ENCODE measurements at regions not wholly inside any gene's neighbourhood (a gene's known extent, or its start where the extent isn't known, plus 50 kb on each side); places are given as distances from the start of the nearest gene placed in this dataset.

DNA sequence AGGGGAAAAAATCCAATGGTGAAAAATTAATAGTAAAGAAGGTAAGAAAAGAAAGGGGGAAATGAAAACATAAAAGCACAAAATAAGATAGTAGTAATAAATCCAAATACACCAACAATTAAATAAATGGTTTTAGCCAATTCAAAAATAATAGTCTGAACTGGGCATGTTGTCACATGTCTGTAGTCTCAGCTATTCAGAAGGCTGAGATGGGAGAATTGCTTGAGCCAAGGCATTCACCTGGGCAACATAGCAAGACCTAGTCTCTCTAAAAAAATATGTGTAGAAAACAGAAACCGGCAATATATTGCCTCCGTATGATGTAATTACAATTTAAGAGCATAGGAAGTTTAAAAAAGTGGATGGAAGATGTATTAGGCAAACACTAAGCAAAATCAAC is 311.3 kb upstream of the FERMT1 start:
- DNase-seq (ENCODE audit: insufficient read length, low spot score) (no peak), FAIRE-seq (no peak)
- no peak for TF ChIP-seq PAX5 (IDR thresholded peaks at IDR 0.05; ENCODE audit: insufficient read depth, low read length, severe bottlenecking)
- no peak for TF ChIP-seq TAF1 (IDR thresholded peaks at IDR 0.05; ENCODE audit: low read depth, low read length)
- TF ChIP-seq POU2F2 (IDR thresholded peaks at IDR 0.05; ENCODE audit: low read depth, low read length), result no peak
- no peak for TF ChIP-seq POLR2AphosphoS5 (IDR thresholded peaks at IDR 0.05; ENCODE audit: low read depth, low read length)
- TF ChIP-seq POLR2A (IDR thresholded peaks at IDR 0.05; ENCODE audit: low read depth, low read length), result no peak
- TF ChIP-seq SPI1 (IDR thresholded peaks at IDR 0.05; ENCODE audit: low read depth, low read length), result no peak

DNA sequence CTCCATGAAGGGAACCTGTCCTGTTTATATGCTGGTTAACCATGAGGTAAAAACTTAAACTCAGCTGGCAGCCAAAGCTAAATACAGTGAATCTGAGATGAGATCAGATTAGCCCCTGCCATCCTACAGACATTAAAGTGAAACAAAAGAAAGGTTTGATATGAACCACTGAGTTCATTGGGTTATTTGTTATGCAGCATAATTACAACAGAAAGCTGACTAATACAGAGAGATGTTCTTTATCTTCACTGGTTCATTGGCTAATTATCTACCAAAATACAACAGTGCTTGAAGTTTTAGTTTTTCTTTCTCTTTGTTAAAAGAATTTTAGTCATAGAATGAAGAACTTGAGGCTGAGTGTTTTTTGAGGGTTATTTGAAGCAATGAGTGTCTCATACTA is 307.6 kb upstream of the FERMT1 start:
- no peak for TF ChIP-seq POLR2A (IDR thresholded peaks at IDR 0.05; ENCODE audit: low read depth, low read length)
- TF ChIP-seq POU2F2 (IDR thresholded peaks at IDR 0.05; ENCODE audit: low read depth, low read length), result no peak
- no peak for TF ChIP-seq SPI1 (IDR thresholded peaks at IDR 0.05; ENCODE audit: low read depth, low read length)
- no peak for TF ChIP-seq TAF1 (IDR thresholded peaks at IDR 0.05; ENCODE audit: low read depth, low read length)
- no peak for TF ChIP-seq POLR2AphosphoS5 (IDR thresholded peaks at IDR 0.05; ENCODE audit: low read depth, low read length)
- TF ChIP-seq PAX5 (IDR thresholded peaks at IDR 0.05; ENCODE audit: insufficient read depth, low read length, severe bottlenecking), result no peak
- no peak for FAIRE-seq
- no peak for DNase-seq (ENCODE audit: insufficient read length, low spot score)

DNA sequence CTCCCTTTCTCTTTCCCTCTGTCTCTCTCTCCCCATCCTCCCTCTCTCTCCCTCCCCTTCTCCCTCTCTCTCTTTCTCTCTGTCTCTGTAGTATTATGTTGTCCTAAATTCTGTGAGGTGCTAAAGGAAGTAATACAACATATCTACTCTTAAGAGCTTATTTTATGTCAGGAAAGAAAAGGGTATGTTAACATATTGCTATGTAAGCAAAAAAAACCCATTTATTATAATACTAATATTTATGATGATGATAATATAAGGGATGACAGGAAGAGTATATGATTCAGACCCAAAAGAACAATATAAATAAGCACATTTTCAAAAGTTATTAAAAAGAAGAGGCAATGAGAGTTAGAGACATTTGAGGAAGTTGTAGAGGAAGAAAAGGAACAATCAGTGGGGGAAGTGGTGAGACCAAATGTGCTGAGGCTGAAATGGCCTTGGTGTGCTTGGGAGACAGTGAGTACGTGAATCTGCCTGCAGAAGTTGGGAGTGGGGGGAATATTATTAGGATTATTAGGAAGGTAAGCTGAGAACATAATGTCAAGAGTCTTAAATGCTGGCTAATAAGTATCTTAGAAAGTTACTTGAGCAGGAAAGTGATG is 303.6 kb upstream of the FERMT1 start:
- FAIRE-seq (no peak), DNase-seq (ENCODE audit: insufficient read length, low spot score) (no peak)
- TF ChIP-seq POU2F2 (IDR thresholded peaks at IDR 0.05; ENCODE audit: low read depth, low read length), result no peak
- no peak for TF ChIP-seq PAX5 (IDR thresholded peaks at IDR 0.05; ENCODE audit: insufficient read depth, low read length, severe bottlenecking)
- no peak for TF ChIP-seq POLR2A (IDR thresholded peaks at IDR 0.05; ENCODE audit: low read depth, low read length)
- TF ChIP-seq SPI1 (IDR thresholded peaks at IDR 0.05; ENCODE audit: low read depth, low read length), result no peak
- no peak for TF ChIP-seq POLR2AphosphoS5 (IDR thresholded peaks at IDR 0.05; ENCODE audit: low read depth, low read length)
- TF ChIP-seq TAF1 (IDR thresholded peaks at IDR 0.05; ENCODE audit: low read depth, low read length), result no peak

- TF ChIP-seq PAX5 (IDR thresholded peaks at IDR 0.05; ENCODE audit: insufficient read depth, low read length, severe bottlenecking) (no peak), POU2F2 (IDR thresholded peaks at IDR 0.05; ENCODE audit: low read depth, low read length) (no peak), POLR2AphosphoS5 (IDR thresholded peaks at IDR 0.05; ENCODE audit: low read depth, low read length) (no peak), TAF1 (IDR thresholded peaks at IDR 0.05; ENCODE audit: low read depth, low read length) (no peak), POLR2A (IDR thresholded peaks at IDR 0.05; ENCODE audit: low read depth, low read length) (no peak), SPI1 (IDR thresholded peaks at IDR 0.05; ENCODE audit: low read depth, low read length) (no peak)
- FAIRE-seq, result no peak
- no peak for DNase-seq (ENCODE audit: insufficient read length, low spot score)
Observed at GRCh38 chr20:6421321-6422248, 298.8 kb upstream of the FERMT1 start.

- TF ChIP-seq POLR2AphosphoS5 (IDR thresholded peaks at IDR 0.05; ENCODE audit: low read depth, low read length), result no peak
- no peak for TF ChIP-seq POLR2A (IDR thresholded peaks at IDR 0.05; ENCODE audit: low read depth, low read length)
- no peak for TF ChIP-seq TAF1 (IDR thresholded peaks at IDR 0.05; ENCODE audit: low read depth, low read length)
- no peak for TF ChIP-seq PAX5 (IDR thresholded peaks at IDR 0.05; ENCODE audit: insufficient read depth, low read length, severe bottlenecking)
- TF ChIP-seq POU2F2 (IDR thresholded peaks at IDR 0.05; ENCODE audit: low read depth, low read length), result no peak
- no peak for TF ChIP-seq SPI1 (IDR thresholded peaks at IDR 0.05; ENCODE audit: low read depth, low read length)
- FAIRE-seq (no peak), DNase-seq (ENCODE audit: insufficient read length, low spot score) (no peak)
Observed at GRCh38 chr20:6420336-6420735, 297.5 kb upstream of the FERMT1 start.

- TF ChIP-seq POLR2AphosphoS5 (IDR thresholded peaks at IDR 0.05; ENCODE audit: low read depth, low read length), result no peak
- no peak for TF ChIP-seq SPI1 (IDR thresholded peaks at IDR 0.05; ENCODE audit: low read depth, low read length)
- no peak for TF ChIP-seq PAX5 (IDR thresholded peaks at IDR 0.05; ENCODE audit: insufficient read depth, low read length, severe bottlenecking)
- TF ChIP-seq POLR2A (IDR thresholded peaks at IDR 0.05; ENCODE audit: low read depth, low read length), result no peak
- TF ChIP-seq POU2F2 (IDR thresholded peaks at IDR 0.05; ENCODE audit: low read depth, low read length), result no peak
- no peak for TF ChIP-seq TAF1 (IDR thresholded peaks at IDR 0.05; ENCODE audit: low read depth, low read length)
- no peak for DNase-seq (ENCODE audit: insufficient read length, low spot score)
- no peak for FAIRE-seq
Observed at GRCh38 chr20:6418732-6419131, 295.9 kb upstream of the FERMT1 start.

DNA sequence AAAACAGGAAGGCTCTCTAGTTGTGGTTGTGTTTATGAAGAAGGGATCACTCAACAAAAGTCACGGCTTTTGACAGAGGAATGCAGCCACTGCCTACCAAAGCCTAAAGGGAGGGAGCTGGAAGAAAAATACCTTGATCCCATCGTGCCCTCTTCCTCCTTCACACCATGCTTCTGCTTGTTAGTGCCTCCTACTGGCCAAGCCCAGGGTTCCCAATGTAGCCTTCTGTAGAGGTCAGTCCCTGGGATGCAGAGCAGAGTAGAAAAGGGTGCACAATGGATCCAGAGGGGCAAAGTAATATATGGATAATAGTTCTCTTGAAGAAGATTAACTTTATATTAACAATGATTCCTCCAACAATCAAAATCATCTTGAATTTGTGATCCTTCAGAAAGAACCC is 293.5 kb upstream of the FERMT1 start:
- FAIRE-seq, result no peak
- TF ChIP-seq SPI1 (IDR thresholded peaks at IDR 0.05; ENCODE audit: low read depth, low read length) (no peak), POLR2A (IDR thresholded peaks at IDR 0.05; ENCODE audit: low read depth, low read length) (no peak), POU2F2 (IDR thresholded peaks at IDR 0.05; ENCODE audit: low read depth, low read length) (no peak), PAX5 (IDR thresholded peaks at IDR 0.05; ENCODE audit: insufficient read depth, low read length, severe bottlenecking) (no peak), TAF1 (IDR thresholded peaks at IDR 0.05; ENCODE audit: low read depth, low read length) (no peak), POLR2AphosphoS5 (IDR thresholded peaks at IDR 0.05; ENCODE audit: low read depth, low read length) (no peak)

DNA sequence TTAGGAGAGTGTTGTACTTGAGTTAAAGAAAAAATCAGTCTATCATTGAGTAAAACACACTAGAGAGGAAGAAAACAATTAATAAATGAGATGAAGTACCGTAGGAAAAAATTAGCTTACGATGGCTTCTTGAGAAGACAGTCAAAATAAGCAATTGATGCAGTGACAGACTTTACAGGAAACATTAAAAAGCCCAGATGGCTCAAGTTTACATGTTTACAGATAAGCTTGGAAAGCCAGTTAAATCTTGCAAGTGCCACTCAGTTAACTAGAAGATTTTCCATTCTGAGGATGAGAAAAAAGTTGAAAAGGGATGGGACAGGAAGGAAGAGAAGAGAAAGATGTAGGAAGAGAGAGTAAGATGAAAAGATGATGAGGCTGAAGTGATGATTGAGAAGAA is 288.8 kb upstream of the FERMT1 start:
- TF ChIP-seq POU2F2 (IDR thresholded peaks at IDR 0.05; ENCODE audit: low read depth, low read length), result no peak
- no peak for TF ChIP-seq PAX5 (IDR thresholded peaks at IDR 0.05; ENCODE audit: insufficient read depth, low read length, severe bottlenecking)
- TF ChIP-seq SPI1 (IDR thresholded peaks at IDR 0.05; ENCODE audit: low read depth, low read length), result no peak
- no peak for TF ChIP-seq POLR2A (IDR thresholded peaks at IDR 0.05; ENCODE audit: low read depth, low read length)
- TF ChIP-seq POLR2AphosphoS5 (IDR thresholded peaks at IDR 0.05; ENCODE audit: low read depth, low read length), result no peak
- no peak for TF ChIP-seq TAF1 (IDR thresholded peaks at IDR 0.05; ENCODE audit: low read depth, low read length)
- DNase-seq (ENCODE audit: insufficient read length, low spot score) (no peak), FAIRE-seq (no peak)

More for the DNA sequence above, 293.5 kb upstream of the FERMT1 start:
- DNase-seq (ENCODE audit: insufficient read length, low spot score), result no peak

- no peak for TF ChIP-seq POU2F2 (IDR thresholded peaks at IDR 0.05; ENCODE audit: low read depth, low read length)
- TF ChIP-seq TAF1 (IDR thresholded peaks at IDR 0.05; ENCODE audit: low read depth, low read length), result no peak
- TF ChIP-seq SPI1 (IDR thresholded peaks at IDR 0.05; ENCODE audit: low read depth, low read length), result no peak
- no peak for TF ChIP-seq POLR2A (IDR thresholded peaks at IDR 0.05; ENCODE audit: low read depth, low read length)
- TF ChIP-seq POLR2AphosphoS5 (IDR thresholded peaks at IDR 0.05; ENCODE audit: low read depth, low read length), result no peak
- no peak for TF ChIP-seq PAX5 (IDR thresholded peaks at IDR 0.05; ENCODE audit: insufficient read depth, low read length, severe bottlenecking)
- DNase-seq (ENCODE audit: insufficient read length, low spot score), result no peak
- no peak for FAIRE-seq
Observed at GRCh38 chr20:6410721-6411120, 287.9 kb upstream of the FERMT1 start.

All from GM12891 (cell line).